Mesothelial cell of epicardium (in vitro differentiated cells): ENCODE measurements at regions not wholly inside any gene's neighbourhood (a gene's known extent, or its start where the extent isn't known, plus 50 kb on each side); places are given as distances from the start of the nearest gene placed in this dataset.

Source experiments
- DNase-seq, 2 experiments: peaks; one replicate each; pipeline ENCODE4 v3.0.0; 2021; ENCODE audit warnings: low spot score in 2 of 2; ENCODE audit not compliant: unreplicated experiment in 2 of 2
- H3K27ac Mint-ChIP-seq: 2 replicates; pipeline ENCODE4 v1.8.0; 2021; ENCODE audit warnings: mixed read lengths
- H3K27me3 Mint-ChIP-seq: 2 replicates; pipeline ENCODE4 v1.8.0; 2021; ENCODE audit warnings: low read depth, mixed read lengths
- H3K36me3 Mint-ChIP-seq: 2 replicates; pipeline ENCODE4 v1.8.0; 2021; ENCODE audit warnings: mixed read lengths
- H3K4me1 Mint-ChIP-seq: 2 replicates; pipeline ENCODE4 v1.8.0; 2021; ENCODE audit warnings: mixed read lengths
- H3K4me3 Mint-ChIP-seq: 2 replicates; pipeline ENCODE4 v1.8.0; 2021; ENCODE audit warnings: mild to moderate bottlenecking, moderate library complexity, mixed read lengths
- H3K9me3 Mint-ChIP-seq: 2 replicates; pipeline ENCODE4 v1.8.0; 2021; ENCODE audit warnings: mixed read lengths
- TF ChIP-seq, protein P1 (sequence below): fragments of 200-600 bp; sonication (generic); IDR thresholded peaks from one replicate; pipeline ENCODE4 v1.5.0; 2021; ENCODE audit warnings: antibody characterized with exemption; ENCODE audit not compliant: unreplicated experiment

DNA sequence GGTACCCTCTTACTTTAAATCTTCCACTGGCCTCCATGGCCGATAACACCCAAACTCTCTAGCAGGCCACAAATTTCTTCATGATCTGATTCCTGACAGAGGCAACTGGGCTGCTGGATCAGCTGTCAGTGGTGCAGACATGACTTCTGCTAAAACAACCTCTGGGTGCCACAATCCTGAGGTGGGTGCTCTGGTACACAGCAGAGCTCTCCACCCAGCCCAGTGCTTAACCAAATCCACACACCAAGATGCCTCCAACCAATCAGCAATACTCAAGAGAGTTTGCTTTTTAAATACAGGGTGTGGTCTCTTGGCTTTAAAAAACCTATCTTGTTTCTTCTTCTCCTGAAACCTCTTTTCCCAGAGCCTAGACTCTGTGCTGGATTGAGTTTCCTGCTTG is 126.6 kb upstream of the SPACA1 start:
- no peak for DNase-seq
- H3K36me3 Mint-ChIP-seq, result no peaks in the 10 kb centered on the region
- TF ChIP-seq, protein P1, sequence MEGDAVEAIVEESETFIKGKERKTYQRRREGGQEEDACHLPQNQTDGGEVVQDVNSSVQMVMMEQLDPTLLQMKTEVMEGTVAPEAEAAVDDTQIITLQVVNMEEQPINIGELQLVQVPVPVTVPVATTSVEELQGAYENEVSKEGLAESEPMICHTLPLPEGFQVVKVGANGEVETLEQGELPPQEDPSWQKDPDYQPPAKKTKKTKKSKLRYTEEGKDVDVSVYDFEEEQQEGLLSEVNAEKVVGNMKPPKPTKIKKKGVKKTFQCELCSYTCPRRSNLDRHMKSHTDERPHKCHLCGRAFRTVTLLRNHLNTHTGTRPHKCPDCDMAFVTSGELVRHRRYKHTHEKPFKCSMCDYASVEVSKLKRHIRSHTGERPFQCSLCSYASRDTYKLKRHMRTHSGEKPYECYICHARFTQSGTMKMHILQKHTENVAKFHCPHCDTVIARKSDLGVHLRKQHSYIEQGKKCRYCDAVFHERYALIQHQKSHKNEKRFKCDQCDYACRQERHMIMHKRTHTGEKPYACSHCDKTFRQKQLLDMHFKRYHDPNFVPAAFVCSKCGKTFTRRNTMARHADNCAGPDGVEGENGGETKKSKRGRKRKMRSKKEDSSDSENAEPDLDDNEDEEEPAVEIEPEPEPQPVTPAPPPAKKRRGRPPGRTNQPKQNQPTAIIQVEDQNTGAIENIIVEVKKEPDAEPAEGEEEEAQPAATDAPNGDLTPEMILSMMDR, result no peak
- no peaks in the 10 kb centered on the region for H3K4me1 Mint-ChIP-seq
- no peak overlapping the region for H3K27ac Mint-ChIP-seq
- H3K27me3 Mint-ChIP-seq, result no peaks in the 10 kb centered on the region
- H3K9me3 Mint-ChIP-seq, result no peaks in the 10 kb centered on the region
- no peak overlapping the region for H3K4me3 Mint-ChIP-seq

DNA sequence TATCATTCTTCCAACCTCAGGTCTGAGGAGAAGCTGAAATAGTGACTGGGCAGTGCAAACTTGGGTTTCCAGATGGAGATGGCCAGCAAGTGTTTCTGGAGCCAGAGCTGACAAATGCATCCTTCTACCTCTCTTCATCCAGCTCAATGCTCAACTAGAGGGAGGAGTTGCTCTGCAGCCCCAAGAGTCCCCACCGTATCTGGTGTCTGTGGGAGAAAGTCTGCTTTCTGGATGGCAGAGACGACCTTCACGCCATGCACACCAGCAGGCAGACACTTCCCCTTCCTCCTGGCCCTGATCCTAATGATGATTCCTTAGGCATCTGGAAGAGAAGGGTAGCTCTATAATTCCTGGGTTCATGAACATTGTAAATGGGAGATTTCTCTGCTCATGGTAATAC is 127.4 kb upstream of the SPACA1 start:
- no peak overlapping the region for H3K27ac Mint-ChIP-seq
- H3K4me3 Mint-ChIP-seq, result no peak overlapping the region
- H3K4me1 Mint-ChIP-seq, result no peaks in the 10 kb centered on the region
- H3K27me3 Mint-ChIP-seq, result no peaks in the 10 kb centered on the region
- H3K9me3 Mint-ChIP-seq, result peaks cover 5% of the 10 kb centered on the region
- H3K36me3 Mint-ChIP-seq, result no peaks in the 10 kb centered on the region
- TF ChIP-seq, protein P1, result no peak
- DNase-seq, result no peak

DNA sequence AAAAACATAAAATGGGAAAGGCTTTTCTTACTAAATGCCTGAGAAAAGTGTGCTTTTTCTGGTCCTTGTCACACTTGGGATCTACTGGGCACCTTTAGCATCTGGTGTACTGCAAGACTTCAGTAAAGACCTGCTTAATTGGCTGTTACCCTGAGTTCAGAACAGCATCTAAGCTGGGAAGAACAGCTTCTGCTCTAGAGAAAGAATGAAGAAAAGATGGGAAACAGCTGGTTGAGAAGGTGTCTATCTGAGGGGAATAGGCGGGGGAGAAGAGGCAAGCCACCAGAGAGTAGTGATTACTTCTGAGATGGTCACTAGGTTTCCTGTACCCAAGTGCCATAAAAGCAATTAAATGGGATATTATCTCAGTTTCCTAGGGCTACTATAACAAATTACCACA is 128.2 kb upstream of the SPACA1 start:
- H3K36me3 Mint-ChIP-seq, result no peaks in the 10 kb centered on the region
- H3K4me1 Mint-ChIP-seq, result no peaks in the 10 kb centered on the region
- peaks cover 5% of the 10 kb centered on the region for H3K9me3 Mint-ChIP-seq
- no peak for DNase-seq
- H3K27me3 Mint-ChIP-seq, result no peaks in the 10 kb centered on the region
- TF ChIP-seq, protein P1, result no peak
- H3K27ac Mint-ChIP-seq, result no peak overlapping the region
- H3K4me3 Mint-ChIP-seq, result no peak overlapping the region

DNA sequence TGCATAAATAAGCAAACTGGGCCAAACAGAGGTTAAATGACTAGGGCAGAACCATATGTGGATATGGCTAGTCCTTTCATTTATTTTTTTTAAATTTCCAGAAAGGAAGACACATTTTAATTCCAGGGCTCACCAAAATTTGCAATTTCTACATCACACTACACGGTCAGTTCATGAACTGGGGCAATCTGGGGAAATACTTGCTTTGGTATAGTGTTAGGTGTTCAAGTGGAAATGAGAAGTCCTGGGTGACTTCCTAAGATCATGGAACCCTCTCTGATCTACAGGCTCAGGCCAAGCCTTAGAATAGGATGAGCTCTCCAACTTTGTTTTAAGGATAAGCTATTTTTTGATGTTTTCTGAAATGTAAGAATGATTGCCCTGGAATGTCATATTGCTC is 128.6 kb upstream of the SPACA1 start:
- H3K27me3 Mint-ChIP-seq, result no peaks in the 10 kb centered on the region
- peaks cover 2% of the 10 kb centered on the region for H3K4me1 Mint-ChIP-seq
- no peaks in the 10 kb centered on the region for H3K36me3 Mint-ChIP-seq
- H3K4me3 Mint-ChIP-seq, result no peak overlapping the region
- TF ChIP-seq, protein P1, result no peak
- no peak overlapping the region for H3K27ac Mint-ChIP-seq
- DNase-seq, result no peak
- H3K9me3 Mint-ChIP-seq, result peaks cover 5% of the 10 kb centered on the region

DNA sequence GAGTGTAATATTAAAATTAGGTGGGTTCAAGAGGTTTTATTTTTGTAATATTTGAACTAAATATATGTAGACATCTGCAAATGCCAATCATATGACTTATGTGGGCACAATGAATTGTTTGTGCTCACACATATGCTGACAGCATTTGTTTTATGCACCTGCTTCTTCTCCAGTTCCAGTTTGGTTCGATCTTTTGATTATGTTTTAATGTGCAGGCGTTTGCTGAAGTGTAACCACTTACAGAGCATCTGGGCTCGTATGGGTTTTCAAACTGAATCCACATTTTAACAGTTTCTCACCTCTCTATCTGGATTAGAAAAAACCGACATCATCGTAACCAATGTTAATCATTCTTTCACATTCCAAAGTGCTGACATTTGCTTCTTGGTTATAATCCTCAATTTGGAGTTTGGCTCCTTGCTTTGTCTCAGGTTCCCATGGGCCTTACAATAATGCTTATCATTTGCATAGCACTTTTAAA is 129.1 kb upstream of the SPACA1 start:
- Mint-ChIP-seq H3K9me3 (peaks cover 5% of the 10 kb centered on the region), H3K36me3 (no peaks in the 10 kb centered on the region), H3K27me3 (no peaks in the 10 kb centered on the region), H3K27ac (no peak overlapping the region), H3K4me3 (no peak overlapping the region), H3K4me1 (peaks cover 7% of the 10 kb centered on the region)
- no peak for DNase-seq
- TF ChIP-seq, protein P1, result no peak

DNA sequence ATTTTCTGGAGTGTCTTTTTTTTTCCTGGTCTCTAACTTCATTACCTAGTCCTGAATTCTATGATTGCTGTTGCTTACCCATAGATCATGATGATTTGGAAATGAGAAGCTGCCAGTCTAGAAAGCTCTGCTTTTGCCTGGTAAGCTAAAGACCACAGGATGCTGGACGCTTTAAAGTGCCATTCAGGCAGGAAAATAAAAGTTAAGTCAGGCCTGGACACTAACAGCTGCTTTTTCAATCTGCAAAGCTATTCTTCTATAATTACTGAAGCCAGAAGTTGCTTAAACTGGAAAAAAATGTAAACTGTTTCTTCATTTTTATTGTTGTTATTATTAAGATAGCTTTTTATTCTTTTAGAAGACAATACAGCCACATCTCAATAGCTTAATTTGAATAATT is 129.8 kb upstream of the SPACA1 start:
- H3K36me3 Mint-ChIP-seq, result no peaks in the 10 kb centered on the region
- TF ChIP-seq, protein P1, result no peak
- no peak overlapping the region for H3K27ac Mint-ChIP-seq
- no peak for DNase-seq
- peaks cover 5% of the 10 kb centered on the region for H3K9me3 Mint-ChIP-seq
- H3K4me1 Mint-ChIP-seq, result peaks cover 10% of the 10 kb centered on the region
- no peaks in the 10 kb centered on the region for H3K27me3 Mint-ChIP-seq
- no peak overlapping the region for H3K4me3 Mint-ChIP-seq
